ACC112 (cell line): ENCODE measurements at regions not wholly inside any gene's neighbourhood (a gene's known extent, or its start where the extent isn't known, plus 50 kb on each side); places are given as distances from the start of the nearest gene placed in this dataset.

Experiments used
- H2AFZ ChIP-seq: fragments of 200-600 bp; sonication (generic); one replicate; pipeline ENCODE4 v1.6.0; 2017; ENCODE audit warnings: antibody characterized with exemption, low read length; ENCODE audit not compliant: unreplicated experiment
- H3K27ac ChIP-seq: fragments of 200-600 bp; sonication (generic); 2 replicates; pipeline ENCODE4 v1.5.1; 2014; ENCODE audit warnings: low read depth, mild to moderate bottlenecking, antibody characterized with exemption, low read length, moderate library complexity
- H3K27me3 ChIP-seq: fragments of 200-600 bp; sonication (generic); 2 replicates; pipeline ENCODE4 v1.6.1; 2014; ENCODE audit warnings: mild to moderate bottlenecking, antibody characterized with exemption, low read length, moderate library complexity, mixed read lengths; ENCODE audit not compliant: insufficient read depth
- H3K36me3 ChIP-seq: fragments of 200-600 bp; sonication (generic); 2 replicates; pipeline ENCODE4 v1.6.1; 2016; ENCODE audit warnings: mild to moderate bottlenecking, antibody characterized with exemption, low read length, moderate library complexity, mixed read lengths; ENCODE audit not compliant: insufficient read depth
- H3K4me1 ChIP-seq: fragments of 200-600 bp; sonication (generic); one replicate; pipeline ENCODE4 v1.6.1; 2016; ENCODE audit warnings: low read length, mixed read lengths; ENCODE audit not compliant: insufficient read depth, unreplicated experiment, control insufficient read depth
- H3K4me3 ChIP-seq: fragments of 200-600 bp; sonication (generic); 2 replicates; pipeline ENCODE4 v1.5.1; 2014; ENCODE audit warnings: mild to moderate bottlenecking, low read depth, low read length
- H3K79me2 ChIP-seq: fragments of 200-600 bp; sonication (generic); one replicate; pipeline ENCODE4 v1.6.0; 2016; ENCODE audit warnings: low read length; ENCODE audit not compliant: control insufficient read depth, unreplicated experiment, insufficient read depth

GRCh38 chr18:51425889-51426288 is 228.4 kb upstream of the MEX3C start:
- no peak overlapping the region for H2AFZ ChIP-seq
- H3K36me3 ChIP-seq = no peaks in the 10 kb centered on the region
- H3K79me2 ChIP-seq = no peaks in the 10 kb centered on the region
- H3K27me3 ChIP-seq = no peaks in the 10 kb centered on the region
- H3K4me1 ChIP-seq = no peaks in the 10 kb centered on the region
- H3K4me3 ChIP-seq = no peak overlapping the region
- no peak overlapping the region for H3K27ac ChIP-seq

- Histone ChIP-seq H3K27ac (no peak overlapping the region), H2AFZ (no peak overlapping the region), H3K79me2 (no peaks in the 10 kb centered on the region), H3K4me3 (no peak overlapping the region), H3K4me1 (no peaks in the 10 kb centered on the region), H3K36me3 (no peaks in the 10 kb centered on the region), H3K27me3 (no peaks in the 10 kb centered on the region)
Measured at GRCh38 chr18:51426996-51427395, 229.5 kb upstream of the MEX3C start.

GRCh38 chr18:51429644-51430043 is 232.2 kb upstream of the MEX3C start:
- Histone ChIP-seq H3K79me2 (no peaks in the 10 kb centered on the region), H2AFZ (no peak overlapping the region), H3K36me3 (no peaks in the 10 kb centered on the region), H3K27ac (no peak overlapping the region), H3K27me3 (no peaks in the 10 kb centered on the region), H3K4me1 (no peaks in the 10 kb centered on the region), H3K4me3 (no peak overlapping the region)

DNA sequence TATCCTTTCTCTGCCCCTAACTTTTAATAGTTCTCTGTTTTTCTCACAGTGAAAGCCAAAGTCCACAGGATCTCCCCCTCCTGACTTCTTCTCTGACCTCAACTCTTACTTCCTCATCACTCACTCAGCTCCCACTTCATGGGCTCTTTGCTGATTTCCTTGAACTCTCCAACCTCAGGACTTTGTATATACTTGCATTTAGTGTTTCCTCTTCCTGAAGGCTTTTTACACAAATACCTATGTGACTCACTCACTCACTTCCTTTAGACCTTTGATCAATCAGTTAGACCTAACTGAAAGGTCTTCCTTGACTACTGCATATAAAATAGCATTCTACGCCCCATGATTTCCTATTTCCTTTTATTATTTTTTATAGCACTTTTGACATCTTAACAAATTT is 233.1 kb upstream of the MEX3C start:
- Histone ChIP-seq H3K4me3 (no peak overlapping the region), H3K27ac (no peak overlapping the region)

GRCh38 chr18:51433296-51433695 is 235.8 kb upstream of the MEX3C start:
- no peak overlapping the region for H3K27ac ChIP-seq
- H3K27me3 ChIP-seq = no peaks in the 10 kb centered on the region
- H3K36me3 ChIP-seq = no peaks in the 10 kb centered on the region
- H3K79me2 ChIP-seq = no peaks in the 10 kb centered on the region
- no peak overlapping the region for H2AFZ ChIP-seq
- H3K4me3 ChIP-seq = no peak overlapping the region
- H3K4me1 ChIP-seq = no peaks in the 10 kb centered on the region

More for the DNA sequence above, 233.1 kb upstream of the MEX3C start:
- Histone ChIP-seq H3K27me3 (no peaks in the 10 kb centered on the region), H3K36me3 (no peaks in the 10 kb centered on the region), H3K4me1 (no peaks in the 10 kb centered on the region), H2AFZ (no peak overlapping the region), H3K79me2 (no peaks in the 10 kb centered on the region)

DNA sequence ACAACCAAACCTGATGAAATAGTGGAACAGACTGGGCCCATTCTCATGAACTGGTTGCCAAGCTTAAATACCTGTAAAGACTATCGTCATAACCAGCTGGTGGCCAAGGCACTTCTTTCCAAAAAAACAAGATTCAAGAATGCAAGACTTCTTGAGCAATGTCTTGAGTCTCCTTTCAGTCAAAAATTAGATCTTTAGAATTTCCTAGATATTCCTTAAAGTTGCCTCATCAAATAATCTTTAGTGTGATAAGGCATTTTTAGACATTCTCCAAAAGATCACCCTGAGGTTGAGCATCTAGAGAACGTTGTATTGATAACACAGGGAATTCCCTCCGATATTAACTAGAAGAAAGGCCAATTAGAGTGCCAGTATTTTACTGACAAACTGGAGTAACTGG is 236.4 kb upstream of the MEX3C start:
- Histone ChIP-seq H3K79me2 (no peaks in the 10 kb centered on the region), H3K4me1 (no peaks in the 10 kb centered on the region), H3K4me3 (no peak overlapping the region), H3K27ac (no peak overlapping the region), H3K36me3 (no peaks in the 10 kb centered on the region), H2AFZ (no peak overlapping the region), H3K27me3 (no peaks in the 10 kb centered on the region)

DNA sequence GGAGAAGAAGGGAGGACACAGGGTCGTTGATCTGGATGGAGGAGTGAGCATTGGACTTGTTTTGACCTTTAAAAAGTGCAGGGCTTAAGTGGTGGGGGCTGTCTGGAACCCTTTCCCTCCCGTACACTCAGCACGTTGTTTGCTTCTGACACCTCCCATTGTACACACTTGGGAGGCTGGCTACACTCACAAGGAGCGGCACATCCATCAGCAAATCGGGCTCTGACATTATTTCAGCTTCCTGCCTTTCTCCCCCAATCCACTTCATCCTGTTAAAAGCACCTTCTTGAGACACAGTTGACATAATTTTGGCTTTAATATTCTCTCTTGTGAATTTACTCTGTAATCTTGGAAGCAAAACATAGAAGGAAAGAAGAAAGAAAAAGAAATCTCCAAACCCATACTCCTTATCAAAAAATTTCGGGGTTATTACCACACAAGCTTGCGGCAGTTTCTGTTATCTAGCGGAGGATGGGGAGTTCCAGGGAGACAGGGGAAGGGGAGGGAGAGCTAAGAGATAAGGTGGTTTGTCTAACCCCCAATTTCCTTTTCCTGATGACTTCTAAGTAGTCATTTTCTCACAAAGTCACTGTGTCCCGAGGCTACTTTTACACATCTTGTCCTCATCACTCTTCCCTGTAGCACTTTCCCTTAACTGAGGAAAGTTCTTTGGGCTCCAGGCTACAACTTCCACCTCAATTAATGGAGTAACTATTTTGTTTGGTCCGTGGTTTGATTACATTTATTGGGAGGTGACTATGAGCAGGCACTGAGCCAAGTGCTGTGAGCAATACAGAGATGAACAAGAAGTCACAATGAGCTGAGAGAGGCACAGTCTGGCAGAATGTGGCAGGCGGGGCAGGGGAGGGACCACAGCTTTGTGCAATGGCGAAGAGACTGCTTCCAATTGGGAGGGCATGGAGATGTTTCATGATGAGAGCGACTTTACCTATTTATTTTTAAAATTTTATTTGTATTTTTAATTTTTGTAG is 240.1 kb upstream of the MEX3C start:
- Histone ChIP-seq H3K27me3 (no peaks in the 10 kb centered on the region), H3K27ac (no peak overlapping the region), H3K4me1 (no peaks in the 10 kb centered on the region), H3K79me2 (no peaks in the 10 kb centered on the region), H2AFZ (no peak overlapping the region), H3K4me3 (no peak overlapping the region), H3K36me3 (no peaks in the 10 kb centered on the region)

- Histone ChIP-seq H3K4me3 (no peak overlapping the region), H2AFZ (no peak overlapping the region), H3K4me1 (no peaks in the 10 kb centered on the region)
Measured at GRCh38 chr18:51438797-51439350, 241.4 kb upstream of the MEX3C start.

GRCh38 chr18:51442012-51442411 is 244.5 kb upstream of the MEX3C start:
- H3K4me1 ChIP-seq = no peaks in the 10 kb centered on the region
- H3K27ac ChIP-seq = no peak overlapping the region
- no peaks in the 10 kb centered on the region for H3K79me2 ChIP-seq
- H2AFZ ChIP-seq = no peak overlapping the region
- H3K27me3 ChIP-seq = no peaks in the 10 kb centered on the region
- no peak overlapping the region for H3K4me3 ChIP-seq
- no peaks in the 10 kb centered on the region for H3K36me3 ChIP-seq

More at GRCh38 chr18:51438797-51439350, 241.4 kb upstream of the MEX3C start:
- no peak overlapping the region for H3K27ac ChIP-seq
- H3K79me2 ChIP-seq = no peaks in the 10 kb centered on the region
- H3K36me3 ChIP-seq = no peaks in the 10 kb centered on the region
- H3K27me3 ChIP-seq = no peaks in the 10 kb centered on the region

GRCh38 chr18:51446571-51447210 is 249.2 kb upstream of the MEX3C start:
- Histone ChIP-seq H2AFZ (no peak overlapping the region), H3K27me3 (no peaks in the 10 kb centered on the region), H3K4me1 (no peaks in the 10 kb centered on the region), H3K4me3 (no peak overlapping the region), H3K79me2 (no peaks in the 10 kb centered on the region), H3K27ac (no peak overlapping the region), H3K36me3 (no peaks in the 10 kb centered on the region)
